ENCODE measurements at regions not wholly inside any gene's neighbourhood (a gene's known extent, or its start where the extent isn't known, plus 50 kb on each side); places are given as distances from the start of the nearest gene placed in this dataset.

GRCh38 chr2:194264586-194264985 lies 1392.4 kb upstream of the SLC39A10 start:
- TF ChIP-seq, protein P1, sequence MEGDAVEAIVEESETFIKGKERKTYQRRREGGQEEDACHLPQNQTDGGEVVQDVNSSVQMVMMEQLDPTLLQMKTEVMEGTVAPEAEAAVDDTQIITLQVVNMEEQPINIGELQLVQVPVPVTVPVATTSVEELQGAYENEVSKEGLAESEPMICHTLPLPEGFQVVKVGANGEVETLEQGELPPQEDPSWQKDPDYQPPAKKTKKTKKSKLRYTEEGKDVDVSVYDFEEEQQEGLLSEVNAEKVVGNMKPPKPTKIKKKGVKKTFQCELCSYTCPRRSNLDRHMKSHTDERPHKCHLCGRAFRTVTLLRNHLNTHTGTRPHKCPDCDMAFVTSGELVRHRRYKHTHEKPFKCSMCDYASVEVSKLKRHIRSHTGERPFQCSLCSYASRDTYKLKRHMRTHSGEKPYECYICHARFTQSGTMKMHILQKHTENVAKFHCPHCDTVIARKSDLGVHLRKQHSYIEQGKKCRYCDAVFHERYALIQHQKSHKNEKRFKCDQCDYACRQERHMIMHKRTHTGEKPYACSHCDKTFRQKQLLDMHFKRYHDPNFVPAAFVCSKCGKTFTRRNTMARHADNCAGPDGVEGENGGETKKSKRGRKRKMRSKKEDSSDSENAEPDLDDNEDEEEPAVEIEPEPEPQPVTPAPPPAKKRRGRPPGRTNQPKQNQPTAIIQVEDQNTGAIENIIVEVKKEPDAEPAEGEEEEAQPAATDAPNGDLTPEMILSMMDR (IDR thresholded peaks at IDR 0.05 in 4 of 5, conservative IDR thresholded peaks at IDR 0.05 in 1 of 5): no peak
- TF ChIP-seq POLR2A (IDR thresholded peaks at IDR 0.05): no peak
